ENCODE measurements at regions not wholly inside any gene's neighbourhood (a gene's known extent, or its start where the extent isn't known, plus 50 kb on each side); places are given as distances from the start of the nearest gene placed in this dataset.

- TF ChIP-seq POU5F1 (IDR thresholded peaks at IDR 0.05; ENCODE audit: low read depth, low read length) (no peak), ZNF274 (IDR thresholded peaks at IDR 0.05; ENCODE audit: borderline replicate concordance, extremely low read depth, low read length) (no peak), SIRT6 (IDR thresholded peaks at IDR 0.05; ENCODE audit: low read length) (no peak), EP300 (IDR thresholded peaks at IDR 0.05; ENCODE audit: borderline replicate concordance in 1 of 2, low read depth in 2 of 2, low read length in 2 of 2) (no peak), SIX5 (IDR thresholded peaks at IDR 0.05; ENCODE audit: low read depth, low read length) (no peak), NANOG (IDR thresholded peaks at IDR 0.05; ENCODE audit: insufficient read depth, low read depth, low read length, poor library complexity, severe bottlenecking) (no peak), CBX5 (IDR thresholded peaks at IDR 0.05; ENCODE audit: low read depth, low read length) (no peak), CHD7 (IDR thresholded peaks at IDR 0.05; ENCODE audit: insufficient replicate concordance, low read length) (no peak)
Observed at GRCh38 chr11:81036168-81036870, 1595.5 kb upstream of the TENM4 start (continued).

Data from H1 (cell line).